Esophagus squamous epithelium (tissue), 5 donors: ENCODE measurements at regions not wholly inside any gene's neighbourhood (a gene's known extent, or its start where the extent isn't known, plus 50 kb on each side); places are given as distances from the start of the nearest gene placed in this dataset.

ENCODE experiments used
- DNase-seq: peaks from one replicate; lab custom pipeline; 2025; lab: John Stamatoyannopoulos, UW
- H3K27ac ChIP-seq, 4 donors: fragments of 200-600 bp; sonication (generic); one replicate each; pipeline ENCODE4 v1.5.1; 2016 to 2019; ENCODE audit warnings: mild to moderate bottlenecking in 1 of 4
- H3K27me3 ChIP-seq, 4 donors: fragments of 200-600 bp; sonication (generic); 1 replicate in 3 of 4; 2 replicates in 1 of 4; pipeline versions ENCODE4 v1.5.1 to v1.6.0; 2017 to 2021; ENCODE audit warnings: antibody characterized with exemption in 1 of 4
- H3K36me3 ChIP-seq, 3 donors: fragments of 200-600 bp; sonication (generic); one replicate each; pipeline ENCODE4 v1.5.1; 2016 to 2019
- H3K4me1 ChIP-seq, 3 donors: fragments of 200-600 bp; sonication (generic); one replicate each; pipeline ENCODE4 v1.5.1; 2017 to 2019
- H3K4me3 ChIP-seq, 4 donors: fragments of 200-600 bp; sonication (generic); 1 replicate in 3 of 4; 2 replicates in 1 of 4; pipeline ENCODE4 v1.5.1; 2016 to 2019; ENCODE audit warnings: mild to moderate bottlenecking in 2 of 4, moderate library complexity in 1 of 4
- H3K9me3 ChIP-seq, 3 donors: fragments of 200-600 bp; sonication (generic); one replicate each; pipeline ENCODE4 v1.5.1; 2016 to 2019
- CTCF ChIP-seq, 6 experiments: fragments of 450-650 bp in 4 of 6; fragments of 200-600 bp in 2 of 6; sonication (generic) in 2 of 6; IDR thresholded peaks; one replicate each; pipeline ENCODE4 v1.5.1; 2016 to 2019; ENCODE audit warnings: antibody characterized with exemption in 6 of 6, mild to moderate bottlenecking in 4 of 6, moderate library complexity in 4 of 6
- POLR2A ChIP-seq, 4 donors: fragments of 450-650 bp; IDR thresholded peaks; one replicate each; pipeline ENCODE4 v1.6.1; 2017; ENCODE audit warnings: antibody characterized with exemption in 4 of 4, mild to moderate bottlenecking in 4 of 4, moderate library complexity in 3 of 4
- WGBS, 2 donors: methylation state at CpG; one replicate each; pipeline ENCODE4 v1.1.5; 2018; 5-methylcytosine and 5-hydroxymethylcytosine counted together
- intact Hi-C: fragments of 100-400 bp; cut with DNase I; formaldehyde crosslinking; loops from one replicate; pipeline ENCODE4 v1.15.0; 2022
- donor health status: DM: yes; HTN: yes; CAD: no.

GRCh38 chr6:19755181-19755580 lies 82.0 kb upstream of the ID4 start:
- H3K27me3 ChIP-seq = no peaks in the 10 kb centered on the region

GRCh38 chr6:19757036-19757435 lies 80.1 kb upstream of the ID4 start:
- no peaks in the 10 kb centered on the region for H3K36me3 ChIP-seq
- H3K4me1 ChIP-seq = peaks cover 0 to 6% (median 0%) of the 10 kb centered on the region in 3 donors
- H3K27me3 ChIP-seq = no peaks in the 10 kb centered on the region
- intact Hi-C loops = no loop called here
- no peak overlapping the region for H3K4me3 ChIP-seq
- WGBS, 2 donors = 67 to 68% methylated on average over 2 of the region's 2 CpGs
- H3K9me3 ChIP-seq = no peaks in the 10 kb centered on the region
- H3K27ac ChIP-seq = no peak overlapping the region
- no peak for TF ChIP-seq POLR2A (IDR thresholded peaks at IDR 0.05)
- TF ChIP-seq CTCF (IDR thresholded peaks at IDR 0.05) = no peak
- DNase-seq = no peak

More at GRCh38 chr6:19755181-19755580, 82.0 kb upstream of the ID4 start:
- WGBS, 2 donors = 57 to 74% methylated on average over 1 of the region's 1 CpG
- Histone ChIP-seq H3K27ac (no peak overlapping the region), H3K36me3 (no peaks in the 10 kb centered on the region), H3K9me3 (no peaks in the 10 kb centered on the region), H3K4me3 (no peak overlapping the region), H3K4me1 (peaks cover 0 to 6% (median 0%) of the 10 kb centered on the region in 3 donors)
- no peak for DNase-seq
- TF ChIP-seq CTCF (IDR thresholded peaks at IDR 0.05) (no peak), POLR2A (IDR thresholded peaks at IDR 0.05) (no peak)
- intact Hi-C loops = no loop called here

GRCh38 chr6:19759117-19759880 lies 77.9 kb upstream of the ID4 start:
- no peaks in the 10 kb centered on the region for H3K36me3 ChIP-seq
- no peaks in the 10 kb centered on the region for H3K9me3 ChIP-seq
- no peaks in the 10 kb centered on the region for H3K27me3 ChIP-seq
- intact Hi-C loops = no loop called here
- TF ChIP-seq CTCF (IDR thresholded peaks at IDR 0.05) (no peak), POLR2A (IDR thresholded peaks at IDR 0.05) (no peak)
- H3K4me1 ChIP-seq = peaks cover 0 to 6% (median 0%) of the 10 kb centered on the region in 3 donors
- 52 to 54% methylated on average over 3 of the region's 3 CpGs for WGBS, 2 donors
- H3K27ac ChIP-seq = no peak overlapping the region
- H3K4me3 ChIP-seq = no peak overlapping the region
- DNase-seq = no peak

- no peak overlapping the region for H3K4me3 ChIP-seq
- intact Hi-C loops = no loop called here
- peaks cover 0 to 6% (median 0%) of the 10 kb centered on the region in 3 donors for H3K4me1 ChIP-seq
- TF ChIP-seq CTCF (IDR thresholded peaks at IDR 0.05) = no peak
- no peak for TF ChIP-seq POLR2A (IDR thresholded peaks at IDR 0.05)
- no peak for DNase-seq
- no peaks in the 10 kb centered on the region for H3K27me3 ChIP-seq
- WGBS, 2 donors = 58 to 61% methylated on average over 1 of the region's 1 CpG
- H3K27ac ChIP-seq = no peak overlapping the region
- no peaks in the 10 kb centered on the region for H3K36me3 ChIP-seq
- no peaks in the 10 kb centered on the region for H3K9me3 ChIP-seq
Observed at GRCh38 chr6:19761121-19761520, 76.0 kb upstream of the ID4 start.

- no peak for DNase-seq
- Histone ChIP-seq H3K27me3 (no peaks in the 10 kb centered on the region), H3K27ac (no peak overlapping the region), H3K9me3 (no peaks in the 10 kb centered on the region), H3K4me1 (no peaks in the 10 kb centered on the region), H3K36me3 (no peaks in the 10 kb centered on the region), H3K4me3 (no peak overlapping the region)
- 69 to 82% methylated on average over 5 of the region's 5 CpGs for WGBS, 2 donors
- intact Hi-C loops = no loop called here
- TF ChIP-seq CTCF (IDR thresholded peaks at IDR 0.05) (no peak), POLR2A (IDR thresholded peaks at IDR 0.05) (no peak)
Observed at GRCh38 chr6:19771753-19772336, 65.3 kb upstream of the ID4 start.
